ENCODE measurements at regions not wholly inside any gene's neighbourhood (a gene's known extent, or its start where the extent isn't known, plus 50 kb on each side); places are given as distances from the start of the nearest gene placed in this dataset.

- H3K4me1 ChIP-seq (ENCODE audit: insufficient read depth, low read length): no peaks in the 10 kb centered on the region
- ChIA-PET CTCF (ENCODE audit: low intra/inter-chr PET ratio, low total read pairs) (no interaction called here), POLR2A (no interaction called here)
- H3K27me3 ChIP-seq (ENCODE audit: control insufficient read depth in 1 of 2, insufficient read depth in 2 of 2, low read length in 2 of 2): peaks cover 3 to 77% of the 10 kb centered on the region in 2 experiments; a peak in 4 of 5 replicates
- H2AFZ ChIP-seq (ENCODE audit: low read length): no peak overlapping the region
- H3K4me2 ChIP-seq (ENCODE audit: low read depth, low read length): no peak overlapping the region
- no peak for FAIRE-seq
- no peak overlapping the region for H3K4me3 ChIP-seq (replicated peaks in 1 of 3; ENCODE audit: insufficient read depth in 1 of 3, low read depth in 2 of 3, low read length in 3 of 3)
- H3K36me3 ChIP-seq (replicated peaks in 1 of 2; ENCODE audit: control insufficient read depth in 1 of 2, insufficient read depth in 2 of 2, low read length in 2 of 2): no peaks in the 10 kb centered on the region
- DNase-seq (ENCODE audit: low spot score): no peak
- in situ Hi-C loops (cut with HindIII; ENCODE audit: extremely low pct_ligation_motif_present, low pct_unique_long_range_greater_than_20kb) (no loop called here), intact Hi-C loops (cut with micrococcal nuclease; ENCODE audit: unreplicated experiment) (no loop called here)
- H4K20me1 ChIP-seq (ENCODE audit: insufficient read depth, low read length): peaks cover 2% of the 10 kb centered on the region; the same call in 1 of the 2 replicates
- WGBS (ENCODE audit: low lambda C conversion rate): 39% methylated on average over 38 of the region's 50 CpGs
- no peak for ATAC-seq
- TF ChIP-seq MTA1 (CRISPR knock-in tag; IDR thresholded peaks at IDR 0.05; ENCODE audit: borderline replicate concordance): no peak
- no peaks in the 10 kb centered on the region for H3K79me2 ChIP-seq (ENCODE audit: insufficient read depth, low read length)
- H3K9ac ChIP-seq (ENCODE audit: insufficient read depth, low read depth, low read length): no peak overlapping the region
- H3K9me3 ChIP-seq (ENCODE audit: low read length): no peaks in the 10 kb centered on the region
- BruUV-seq (replicated peaks): no TSS peak
- H3K27ac ChIP-seq (ENCODE audit: extremely low read length, insufficient read depth, low read length): no peak overlapping the region
Measured at GRCh38 chr18:78726326-78727056, 253.1 kb upstream of the SALL3 start.

GRCh38 chr18:78727057-78727739, 252.4 kb upstream of the SALL3 start:
- H3K79me2 ChIP-seq (ENCODE audit: insufficient read depth, low read length): no peaks in the 10 kb centered on the region
- H3K9ac ChIP-seq (ENCODE audit: insufficient read depth, low read depth, low read length): no peak overlapping the region
- peaks cover 2% of the 10 kb centered on the region; the same call in 1 of the 2 replicates for H4K20me1 ChIP-seq (ENCODE audit: insufficient read depth, low read length)
- CTCF ChIA-PET (ENCODE audit: low intra/inter-chr PET ratio, low total read pairs): no interaction called here
- H2AFZ ChIP-seq (ENCODE audit: low read length): no peak overlapping the region
- TF ChIP-seq TGIF2 (CRISPR knock-in tag; IDR thresholded peaks at IDR 0.05) (no peak), POLR2AphosphoS2 (IDR thresholded peaks at IDR 0.05; ENCODE audit: low read depth, low read length) (no peak)
- H3K36me3 ChIP-seq (replicated peaks in 1 of 2; ENCODE audit: control insufficient read depth in 1 of 2, insufficient read depth in 2 of 2, low read length in 2 of 2): no peaks in the 10 kb centered on the region
- peaks cover 4 to 75% of the 10 kb centered on the region in 2 experiments; a peak in 4 of 5 replicates for H3K27me3 ChIP-seq (ENCODE audit: control insufficient read depth in 1 of 2, insufficient read depth in 2 of 2, low read length in 2 of 2)
- DNase-seq (ENCODE audit: low spot score) (no peak), ATAC-seq (no peak), FAIRE-seq (no peak)
- POLR2A ChIA-PET: no interaction called here
- no peak overlapping the region for H3K4me3 ChIP-seq (replicated peaks in 1 of 3; ENCODE audit: insufficient read depth in 1 of 3, low read depth in 2 of 3, low read length in 3 of 3)
- no TSS peak for BruUV-seq (replicated peaks)
- intact Hi-C loops (cut with micrococcal nuclease; ENCODE audit: unreplicated experiment) (no loop called here), in situ Hi-C loops (cut with HindIII; ENCODE audit: extremely low pct_ligation_motif_present, low pct_unique_long_range_greater_than_20kb) (no loop called here)
- no peaks in the 10 kb centered on the region for H3K4me1 ChIP-seq (ENCODE audit: insufficient read depth, low read length)
- WGBS (ENCODE audit: low lambda C conversion rate): 58% methylated on average over 15 of the region's 25 CpGs
- H3K9me3 ChIP-seq (ENCODE audit: low read length): no peaks in the 10 kb centered on the region
- H3K4me2 ChIP-seq (ENCODE audit: low read depth, low read length): no peak overlapping the region
- H3K27ac ChIP-seq (ENCODE audit: extremely low read length, insufficient read depth, low read length): no peak overlapping the region

Data from HepG2 (cell line).